HAP-1 (cell line): ENCODE measurements at regions not wholly inside any gene's neighbourhood (a gene's known extent, or its start where the extent isn't known, plus 50 kb on each side); places are given as distances from the start of the nearest gene placed in this dataset.
A peak's percentile ranks its signal among the peaks of the same experiment; 100 is the strongest.

ENCODE experiments used
- DNase-seq, 2 experiments: peaks; one replicate each; pipeline ENCODE4 v3.0.0-alpha.2; 2016 to 2020; ENCODE audit warnings: low spot score in 2 of 2
- H3K27me3 ChIP-seq: fragments of 250-450 bp; sonication (Bioruptor Pico); 2 replicates; pipeline ENCODE4 v1.5.1; 2020; ENCODE audit warnings: low read depth, mild to moderate bottlenecking, moderate library complexity
- H3K36me3 ChIP-seq: fragments of 250-450 bp; sonication (Bioruptor Pico); replicated peaks from 2 replicates; pipeline ENCODE4 v1.5.1; 2020; ENCODE audit warnings: mild to moderate bottlenecking
- H3K4me1 ChIP-seq: fragments of 250-450 bp; sonication (Bioruptor Pico); 2 replicates; pipeline ENCODE4 v1.5.1; 2020; ENCODE audit warnings: mild to moderate bottlenecking
- H3K4me3 ChIP-seq: fragments of 250-450 bp; sonication (Bioruptor Pico); 2 replicates; pipeline ENCODE4 v1.5.1; 2020; ENCODE audit warnings: mild to moderate bottlenecking, moderate library complexity
- H3K9me3 ChIP-seq: fragments of 250-450 bp; sonication (Bioruptor Pico); 2 replicates; pipeline ENCODE4 v1.5.1; 2020; ENCODE audit warnings: mild to moderate bottlenecking, moderate library complexity
- in situ Hi-C: fragments of 300-500 bp; cut with MboI; formaldehyde crosslinking; loops from 3 replicates; pipeline ENCODE4 v1.14.3; 2020; ENCODE audit warnings: low sequenced_read_pairs, inconsistent platforms, mixed read lengths

DNA sequence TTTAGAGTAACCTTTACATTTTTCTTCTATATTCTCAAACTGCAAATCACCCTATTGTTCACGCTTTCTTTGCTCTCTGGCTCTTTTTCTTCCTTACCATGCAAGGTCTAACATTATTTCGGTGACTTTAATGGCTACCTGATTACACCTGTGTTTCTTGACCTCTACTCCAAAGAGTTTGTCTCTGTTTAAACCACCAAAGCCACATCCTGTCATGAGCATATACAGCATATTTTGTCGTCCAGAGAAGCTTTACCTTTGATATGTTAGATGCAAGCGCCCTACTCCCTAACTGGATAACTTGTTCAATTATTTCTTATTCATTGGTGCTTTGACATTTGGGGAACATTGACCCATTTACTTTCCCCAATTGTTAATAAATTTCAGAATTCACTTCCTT is 565.1 kb upstream of the GCFC2 start:
- H3K4me3 ChIP-seq, result no peak overlapping the region
- H3K27me3 ChIP-seq, result no peaks in the 10 kb centered on the region
- no peak for DNase-seq
- no peaks in the 10 kb centered on the region for H3K36me3 ChIP-seq
- no peaks in the 10 kb centered on the region; the same call in 1 of the 2 replicates for H3K9me3 ChIP-seq
- in situ Hi-C loops, result no loop called here
- no peaks in the 10 kb centered on the region for H3K4me1 ChIP-seq

DNA sequence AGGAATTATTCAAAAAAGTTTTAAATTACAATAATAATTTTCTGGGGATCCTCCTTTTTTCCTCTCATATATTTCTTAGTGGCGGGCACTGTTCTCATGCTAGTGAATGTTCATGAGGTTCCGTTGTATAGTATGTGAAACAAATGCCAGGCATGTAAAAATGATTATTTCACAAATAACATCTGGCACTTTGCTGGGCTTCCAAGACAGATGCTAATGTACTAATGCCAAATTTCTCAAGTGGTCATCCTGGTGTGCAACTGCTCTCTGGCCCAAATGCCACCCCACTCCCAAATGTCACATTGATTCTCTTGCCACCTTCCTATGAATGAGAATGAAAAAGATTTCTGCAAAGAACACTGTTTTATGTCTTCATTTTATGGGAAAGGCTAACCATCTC is 564.0 kb upstream of the GCFC2 start:
- H3K36me3 ChIP-seq, result no peaks in the 10 kb centered on the region
- no peaks in the 10 kb centered on the region; the same call in 1 of the 2 replicates for H3K9me3 ChIP-seq
- no peak overlapping the region for H3K4me3 ChIP-seq
- peaks cover under 1% of the 10 kb centered on the region; the same call in 1 of the 2 replicates for H3K4me1 ChIP-seq
- in situ Hi-C loops, result no loop called here
- no peaks in the 10 kb centered on the region for H3K27me3 ChIP-seq
- DNase-seq, result no peak

DNA sequence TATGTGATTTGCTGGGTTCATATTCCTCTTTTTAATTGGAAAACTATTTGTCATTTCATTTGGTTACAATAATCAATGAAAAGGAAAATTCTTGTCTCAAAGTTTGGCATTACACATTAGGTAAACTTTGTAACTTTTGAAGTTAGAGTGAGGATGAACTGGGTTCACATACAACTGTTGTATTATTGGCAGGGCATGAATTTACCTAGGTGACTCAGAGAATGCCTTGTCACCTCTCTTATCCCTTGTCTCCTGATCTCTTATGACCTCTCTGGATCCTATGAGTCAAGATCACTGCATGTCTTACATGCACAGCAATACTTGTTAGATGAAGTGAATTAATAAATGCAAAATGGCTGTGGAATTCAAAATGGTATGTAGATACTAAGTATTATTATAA is 563.4 kb upstream of the GCFC2 start:
- Histone ChIP-seq H3K9me3 (no peaks in the 10 kb centered on the region; the same call in 1 of the 2 replicates), H3K27me3 (no peaks in the 10 kb centered on the region), H3K4me3 (no peak overlapping the region), H3K4me1 (peaks cover 5% of the 10 kb centered on the region), H3K36me3 (no peaks in the 10 kb centered on the region)
- no peak for DNase-seq
- in situ Hi-C loops, result no loop called here

DNA sequence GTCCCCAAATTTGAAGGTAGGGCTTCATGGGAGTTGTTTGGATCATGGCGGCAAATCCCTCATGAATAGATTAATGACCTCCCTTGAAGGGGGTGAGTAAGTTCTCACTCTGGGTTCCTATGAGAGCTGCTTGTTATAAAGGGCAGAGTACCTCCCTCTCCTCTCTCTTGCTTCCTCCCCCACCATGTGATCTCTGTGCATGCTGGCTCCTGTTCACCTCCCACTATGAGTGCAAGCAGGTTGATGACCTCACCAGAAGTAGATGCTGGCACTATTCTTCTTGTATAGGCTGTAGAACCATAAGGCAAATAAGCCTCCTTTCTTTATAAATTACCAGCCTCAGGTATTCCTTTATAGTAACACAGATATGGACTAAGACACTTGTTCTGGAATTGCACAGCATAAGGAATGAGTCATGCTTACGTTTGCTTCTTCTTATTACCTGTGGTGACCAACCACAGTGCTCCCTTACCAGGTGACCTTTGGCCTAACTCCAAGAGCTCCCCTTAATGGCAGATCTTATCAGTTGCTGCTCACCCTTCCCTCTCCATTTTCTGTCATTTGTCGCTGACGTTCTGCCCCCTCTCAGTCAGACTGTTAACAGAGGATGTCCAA is 559.5 kb upstream of the GCFC2 start:
- DNase-seq, result no peak
- H3K27me3 ChIP-seq, result no peaks in the 10 kb centered on the region
- H3K36me3 ChIP-seq, result no peaks in the 10 kb centered on the region
- no peaks in the 10 kb centered on the region; the same call in 1 of the 2 replicates for H3K9me3 ChIP-seq
- H3K4me1 ChIP-seq, result peaks cover 15% of the 10 kb centered on the region
- H3K4me3 ChIP-seq, result no peak overlapping the region
- in situ Hi-C loops, result no loop called here

DNA sequence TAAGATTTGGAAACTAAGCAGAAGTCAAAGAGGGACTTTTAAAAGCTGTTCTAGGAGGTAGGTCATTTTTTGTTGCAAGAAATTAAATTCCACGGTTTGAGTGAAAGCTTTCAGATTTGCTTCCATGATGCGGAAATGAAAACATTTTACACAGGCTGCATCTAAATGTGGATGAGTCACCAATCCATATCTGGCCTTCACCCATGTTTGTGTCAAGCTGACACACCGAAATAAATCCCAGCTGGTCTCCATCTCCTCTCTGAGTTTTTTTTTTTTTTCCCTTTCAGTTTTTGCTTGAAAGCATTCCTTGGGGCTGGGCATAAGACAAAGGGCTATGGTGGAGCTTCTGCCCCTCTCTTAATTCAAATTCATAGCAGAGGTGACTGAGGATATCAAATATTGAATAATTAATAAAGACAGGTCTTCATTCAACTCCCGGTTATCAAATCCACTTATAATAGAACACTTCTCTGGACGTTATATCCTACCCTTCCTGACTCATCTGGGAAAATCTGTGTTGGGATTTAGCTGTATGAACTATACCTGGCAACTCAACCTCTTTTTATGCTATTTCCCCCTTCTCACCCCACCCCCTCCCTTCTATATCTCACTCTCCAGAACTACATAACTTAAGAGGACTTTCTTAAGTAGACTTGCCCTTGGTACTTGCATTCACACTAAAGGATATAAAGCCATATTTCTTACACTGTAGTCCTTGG is 558.3 kb upstream of the GCFC2 start:
- Histone ChIP-seq H3K36me3 (no peaks in the 10 kb centered on the region), H3K9me3 (no peaks in the 10 kb centered on the region; the same call in 1 of the 2 replicates), H3K4me1 (peaks cover 15% of the 10 kb centered on the region), H3K4me3 (no peak overlapping the region), H3K27me3 (no peaks in the 10 kb centered on the region)
- in situ Hi-C loops, result no loop called here
- DNase-seq, result peak; percentile 22 to 44

DNA sequence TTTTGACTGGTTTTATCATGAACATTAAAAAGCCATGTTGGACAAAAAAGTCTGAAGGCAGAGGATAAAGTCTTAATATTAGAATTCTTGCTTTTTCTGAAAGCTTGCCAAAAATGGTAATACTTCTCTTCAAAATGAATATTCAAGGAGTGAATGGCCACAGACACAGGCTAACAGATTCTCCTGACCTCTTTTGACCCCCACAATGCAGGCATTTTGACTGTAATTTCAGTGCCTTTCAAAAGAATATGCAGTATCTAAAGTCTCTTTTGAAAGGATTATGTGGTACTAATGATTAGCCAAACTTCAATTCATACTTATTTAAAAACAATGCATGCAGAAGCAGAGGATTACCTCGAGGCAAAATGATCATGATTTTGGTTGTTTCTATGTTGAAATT is 557.8 kb upstream of the GCFC2 start:
- Histone ChIP-seq H3K27me3 (no peaks in the 10 kb centered on the region), H3K9me3 (no peaks in the 10 kb centered on the region; the same call in 1 of the 2 replicates), H3K4me3 (no peak overlapping the region), H3K4me1 (peaks cover 15% of the 10 kb centered on the region), H3K36me3 (no peaks in the 10 kb centered on the region)
- in situ Hi-C loops, result no loop called here
- peak; percentile 49 to 60 for DNase-seq

DNA sequence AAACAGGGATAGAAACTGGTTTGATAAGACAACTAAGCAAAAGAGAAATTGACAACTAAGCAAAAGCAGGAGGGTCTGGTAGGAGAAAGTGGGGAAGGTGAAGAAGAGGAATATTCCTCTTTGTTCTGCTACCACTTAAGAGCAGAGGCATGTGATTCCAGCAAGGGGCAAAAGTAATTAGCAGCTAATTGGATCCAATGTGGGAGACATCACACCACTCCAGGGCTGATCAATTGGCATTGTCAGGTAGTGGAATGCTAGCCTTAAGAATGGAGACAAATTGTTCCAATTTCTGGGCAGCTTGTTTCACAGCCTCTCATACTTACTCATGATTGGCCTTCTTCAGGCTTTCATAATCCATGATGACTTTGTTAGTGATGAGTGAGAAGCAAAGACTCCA is 547.1 kb upstream of the GCFC2 start:
- no peak overlapping the region for H3K4me3 ChIP-seq
- H3K36me3 ChIP-seq, result no peaks in the 10 kb centered on the region
- DNase-seq, result no peak
- H3K4me1 ChIP-seq, result no peaks in the 10 kb centered on the region
- no peaks in the 10 kb centered on the region for H3K27me3 ChIP-seq
- no peaks in the 10 kb centered on the region for H3K9me3 ChIP-seq
- in situ Hi-C loops, result no loop called here

DNA sequence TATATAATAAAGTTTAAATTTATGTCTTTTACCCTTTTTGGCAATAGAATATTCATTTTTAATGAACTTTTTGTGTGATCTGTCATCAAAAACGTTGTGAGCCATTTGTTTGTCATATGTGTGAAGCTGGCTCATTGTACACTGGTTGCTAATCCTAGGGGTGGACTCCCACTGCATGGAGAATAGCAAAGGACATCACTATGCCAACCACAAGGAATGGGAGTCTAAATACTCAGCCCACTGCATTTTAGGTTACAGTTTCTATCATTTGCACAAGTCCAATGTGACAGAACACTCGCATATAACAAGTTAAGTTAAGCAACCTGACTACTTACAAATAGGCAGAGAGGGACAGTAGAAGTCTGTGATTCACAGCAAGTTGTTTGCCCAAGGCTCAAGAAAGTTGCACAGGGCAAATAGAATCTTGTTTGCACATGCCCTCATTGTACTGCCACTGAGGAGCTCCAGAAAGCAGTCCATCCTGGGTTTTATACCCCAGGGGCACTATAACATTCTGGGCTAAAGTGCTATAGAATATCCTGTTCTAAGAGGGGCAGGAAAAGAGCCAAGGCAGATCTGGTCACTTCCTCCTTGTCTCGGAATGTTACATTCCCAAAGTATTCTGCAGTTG is 545.9 kb upstream of the GCFC2 start:
- Histone ChIP-seq H3K9me3 (no peaks in the 10 kb centered on the region), H3K36me3 (no peaks in the 10 kb centered on the region), H3K27me3 (no peaks in the 10 kb centered on the region), H3K4me1 (no peaks in the 10 kb centered on the region), H3K4me3 (no peak overlapping the region)
- in situ Hi-C loops, result no loop called here
- DNase-seq, result no peak

DNA sequence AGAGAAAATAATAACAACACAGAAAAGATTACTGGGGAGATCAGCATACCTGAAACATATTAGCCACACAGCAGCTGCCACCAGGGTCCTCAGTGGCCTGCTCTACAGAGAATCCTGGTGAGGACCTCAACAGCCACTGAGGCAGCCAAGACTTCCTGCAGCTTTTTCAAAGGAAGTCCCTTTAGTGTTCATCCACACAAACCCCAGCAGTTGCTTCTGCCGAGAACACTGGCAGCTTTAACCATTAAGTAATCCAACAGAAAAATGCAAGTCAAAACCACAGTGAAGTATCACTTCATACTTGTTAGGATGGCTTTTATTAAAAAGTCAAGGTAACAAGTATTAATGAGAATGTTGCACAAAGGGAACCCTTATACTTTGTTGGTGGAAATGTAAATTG is 542.0 kb upstream of the GCFC2 start:
- Histone ChIP-seq H3K27me3 (no peaks in the 10 kb centered on the region), H3K36me3 (no peaks in the 10 kb centered on the region), H3K4me1 (no peaks in the 10 kb centered on the region), H3K4me3 (no peak overlapping the region), H3K9me3 (no peaks in the 10 kb centered on the region)
- in situ Hi-C loops, result no loop called here
- no peak for DNase-seq

DNA sequence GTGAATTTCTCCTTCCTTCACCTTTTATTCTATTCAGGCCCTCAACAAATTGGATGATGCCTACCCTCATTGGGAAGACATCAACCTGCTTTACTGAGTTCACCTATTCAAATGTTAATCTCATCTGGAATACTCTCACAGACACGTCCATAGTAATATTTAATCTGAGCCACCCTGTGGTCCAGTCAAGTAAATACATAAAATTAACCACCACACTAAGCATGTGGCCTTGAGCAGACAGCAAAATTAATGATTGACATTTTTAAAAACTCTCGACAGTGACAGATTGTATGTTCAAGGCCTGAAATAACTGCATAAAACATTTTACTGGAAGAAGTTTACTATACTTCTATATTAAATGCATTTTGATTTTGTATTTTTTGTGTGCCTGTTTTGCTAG is 540.6 kb upstream of the GCFC2 start:
- DNase-seq, result peak in 1 of 2 experiments; percentile 32
- in situ Hi-C loops, result no loop called here
- H3K4me1 ChIP-seq, result no peaks in the 10 kb centered on the region
- H3K27me3 ChIP-seq, result no peaks in the 10 kb centered on the region
- H3K9me3 ChIP-seq, result no peaks in the 10 kb centered on the region
- no peaks in the 10 kb centered on the region for H3K36me3 ChIP-seq
- no peak overlapping the region for H3K4me3 ChIP-seq

DNA sequence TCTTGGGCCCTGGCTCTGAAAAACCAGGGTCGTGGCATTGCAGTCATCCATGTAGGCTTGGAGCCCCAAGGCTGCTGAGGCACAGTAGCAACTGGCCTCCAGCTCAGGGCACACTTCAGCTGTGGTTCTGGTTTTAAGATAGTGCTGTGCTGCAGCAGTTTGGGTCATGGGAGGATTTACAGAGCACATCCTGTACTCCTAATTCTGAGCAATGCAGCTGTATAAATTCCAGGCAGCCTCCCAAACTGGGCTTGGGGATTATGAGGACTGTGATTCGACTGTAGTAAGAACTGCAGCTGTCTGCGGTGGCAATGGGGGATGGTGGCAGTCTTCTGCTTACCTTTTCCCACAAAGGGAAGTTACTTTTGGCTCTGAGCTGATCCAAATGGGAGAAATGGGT is 536.3 kb upstream of the GCFC2 start:
- Histone ChIP-seq H3K36me3 (no peaks in the 10 kb centered on the region), H3K9me3 (no peaks in the 10 kb centered on the region), H3K27me3 (no peaks in the 10 kb centered on the region), H3K4me1 (no peaks in the 10 kb centered on the region), H3K4me3 (no peak overlapping the region)
- in situ Hi-C loops, result no loop called here
- DNase-seq, result no peak

DNA sequence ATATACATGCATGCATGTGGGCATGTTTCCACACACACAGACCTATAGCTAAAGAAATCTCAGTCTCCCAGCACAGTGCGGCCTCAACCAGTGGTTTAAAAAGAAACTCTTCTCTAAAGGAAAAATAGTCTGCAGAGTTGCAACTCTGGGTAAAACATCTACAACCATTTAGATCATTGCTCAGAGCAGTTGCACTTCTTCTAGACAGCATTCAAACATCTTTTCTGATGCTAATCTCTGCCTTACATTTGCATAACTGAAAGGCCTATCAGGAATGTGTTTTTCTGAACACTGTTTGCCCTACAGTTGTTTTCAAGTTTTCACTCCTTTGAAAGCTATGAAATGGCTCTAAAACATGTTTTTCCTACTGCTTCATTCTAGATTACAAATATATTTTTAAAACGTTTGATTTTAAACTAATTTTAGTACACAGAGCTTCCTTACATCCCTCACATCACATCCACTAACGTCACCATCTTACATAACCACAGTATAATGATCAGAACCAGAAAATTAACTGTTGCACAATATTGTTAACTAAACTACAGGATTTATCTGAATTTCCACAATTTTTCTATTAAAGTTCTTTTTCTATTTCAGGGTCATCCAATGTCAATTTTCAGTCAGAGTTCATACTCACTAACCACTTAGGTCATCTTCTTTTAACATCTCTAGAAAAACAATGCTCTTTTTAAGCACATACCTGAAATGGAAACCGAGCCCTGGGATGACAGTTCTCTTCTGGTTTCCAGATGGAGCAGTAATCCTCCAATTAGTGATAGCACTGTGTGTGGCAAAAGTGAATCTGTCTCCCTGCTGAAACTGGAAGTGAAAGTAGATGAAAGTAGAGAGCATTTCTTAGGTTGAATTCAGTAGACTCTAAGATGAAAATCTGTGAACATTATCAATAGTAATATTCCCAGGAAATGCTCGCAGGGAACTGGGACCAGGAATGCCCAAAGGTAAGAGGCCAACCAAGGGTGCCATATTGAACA is 501.6 kb upstream of the GCFC2 start:
- DNase-seq, result peak in 1 of 2 experiments; percentile 65
- H3K36me3 ChIP-seq, result no peaks in the 10 kb centered on the region
- in situ Hi-C loops, result no loop called here
- H3K27me3 ChIP-seq, result no peaks in the 10 kb centered on the region
- no peaks in the 10 kb centered on the region for H3K9me3 ChIP-seq
- H3K4me1 ChIP-seq, result peaks cover 14% of the 10 kb centered on the region
- no peak overlapping the region for H3K4me3 ChIP-seq

DNA sequence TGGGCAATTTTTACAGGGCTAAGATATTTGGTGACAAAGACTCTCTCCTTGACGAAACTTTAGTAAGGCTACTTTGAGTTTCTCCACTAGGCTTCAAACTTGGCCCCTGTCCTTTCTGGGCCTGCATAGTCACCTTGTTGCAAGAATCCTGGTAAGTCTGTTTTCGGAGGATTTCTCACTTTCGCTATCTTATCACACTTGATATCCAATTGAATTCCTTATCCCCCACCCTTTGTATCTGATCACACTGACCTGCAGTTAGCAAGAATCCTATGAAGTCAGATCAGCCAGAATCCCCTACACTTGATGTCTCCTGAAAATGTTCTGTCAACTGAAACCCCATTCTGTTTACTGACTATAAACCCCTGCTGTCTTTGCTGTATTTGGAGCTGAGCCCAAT is 499.8 kb upstream of the GCFC2 start:
- Histone ChIP-seq H3K9me3 (no peaks in the 10 kb centered on the region), H3K4me1 (peaks cover 14% of the 10 kb centered on the region), H3K36me3 (no peaks in the 10 kb centered on the region), H3K4me3 (no peak overlapping the region), H3K27me3 (no peaks in the 10 kb centered on the region)
- in situ Hi-C loops, result no loop called here
- no peak for DNase-seq
